ENCODE measurements at regions not wholly inside any gene's neighbourhood (a gene's known extent, or its start where the extent isn't known, plus 50 kb on each side); places are given as distances from the start of the nearest gene placed in this dataset.
A peak's percentile ranks its signal among the peaks of the same experiment; 100 is the strongest.

DNA sequence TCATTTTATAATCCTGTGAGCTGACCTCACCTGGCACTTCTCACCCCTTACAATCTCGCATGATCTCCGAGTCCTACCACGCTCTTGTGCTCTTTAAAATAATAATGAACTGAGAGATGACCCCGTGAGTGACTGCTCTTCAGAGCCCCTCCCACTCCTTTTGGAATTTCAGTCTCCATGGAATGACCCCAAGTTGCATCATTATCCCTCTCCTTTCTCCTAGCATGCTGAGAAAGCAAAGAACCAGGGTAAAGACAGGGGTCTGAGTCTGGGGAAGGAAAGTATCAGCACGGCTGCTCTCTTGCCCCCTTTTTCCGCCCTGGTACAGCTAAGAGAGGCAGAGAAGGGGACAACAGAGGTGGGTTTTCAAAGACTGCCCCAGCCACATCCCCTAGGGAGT is 178.3 kb upstream of the PLEKHA5 start:
- no peaks in the 10 kb centered on the region for H3K4me1 ChIP-seq
- no peaks in the 10 kb centered on the region for H3K27me3 ChIP-seq
- no peak overlapping the region for H3K4me3 ChIP-seq
- DNase-seq (no peak), ATAC-seq (no peak)
- H3K27ac ChIP-seq = no peak overlapping the region
- intact Hi-C loops (cut with DNase I) = no loop called here
- no peaks in the 10 kb centered on the region for H3K9me3 ChIP-seq
- H3K36me3 ChIP-seq = no peaks in the 10 kb centered on the region
- TF ChIP-seq, protein P1, sequence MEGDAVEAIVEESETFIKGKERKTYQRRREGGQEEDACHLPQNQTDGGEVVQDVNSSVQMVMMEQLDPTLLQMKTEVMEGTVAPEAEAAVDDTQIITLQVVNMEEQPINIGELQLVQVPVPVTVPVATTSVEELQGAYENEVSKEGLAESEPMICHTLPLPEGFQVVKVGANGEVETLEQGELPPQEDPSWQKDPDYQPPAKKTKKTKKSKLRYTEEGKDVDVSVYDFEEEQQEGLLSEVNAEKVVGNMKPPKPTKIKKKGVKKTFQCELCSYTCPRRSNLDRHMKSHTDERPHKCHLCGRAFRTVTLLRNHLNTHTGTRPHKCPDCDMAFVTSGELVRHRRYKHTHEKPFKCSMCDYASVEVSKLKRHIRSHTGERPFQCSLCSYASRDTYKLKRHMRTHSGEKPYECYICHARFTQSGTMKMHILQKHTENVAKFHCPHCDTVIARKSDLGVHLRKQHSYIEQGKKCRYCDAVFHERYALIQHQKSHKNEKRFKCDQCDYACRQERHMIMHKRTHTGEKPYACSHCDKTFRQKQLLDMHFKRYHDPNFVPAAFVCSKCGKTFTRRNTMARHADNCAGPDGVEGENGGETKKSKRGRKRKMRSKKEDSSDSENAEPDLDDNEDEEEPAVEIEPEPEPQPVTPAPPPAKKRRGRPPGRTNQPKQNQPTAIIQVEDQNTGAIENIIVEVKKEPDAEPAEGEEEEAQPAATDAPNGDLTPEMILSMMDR (IDR thresholded peaks at IDR 0.05) = no peak

DNA sequence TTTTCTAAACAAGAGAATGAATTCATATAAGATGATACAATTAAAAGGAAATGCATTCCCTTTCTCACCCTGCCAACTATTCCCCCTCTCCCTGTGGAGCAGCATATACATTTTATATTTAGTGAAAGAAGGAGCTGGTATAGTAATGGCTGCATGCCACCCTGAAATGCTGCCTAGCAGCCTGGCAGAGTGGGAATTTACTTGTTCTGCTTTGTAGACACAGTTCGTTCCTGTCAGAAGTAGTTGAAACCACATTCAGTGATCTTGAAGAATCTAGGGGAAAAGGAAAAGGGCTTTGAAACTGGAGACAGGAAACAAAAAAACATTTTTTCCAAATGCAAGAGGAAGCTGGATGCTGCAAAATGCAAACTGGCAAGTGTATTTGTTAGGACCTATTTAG is 176.0 kb upstream of the PLEKHA5 start:
- DNase-seq (peak in 1 of 4 donors; percentile 33), ATAC-seq (no peak)
- TF ChIP-seq, protein P1 (IDR thresholded peaks at IDR 0.05) = no peak
- intact Hi-C loops (cut with DNase I) = no loop called here
- Histone ChIP-seq H3K27ac (no peak overlapping the region), H3K27me3 (no peaks in the 10 kb centered on the region), H3K4me1 (no peaks in the 10 kb centered on the region), H3K36me3 (no peaks in the 10 kb centered on the region), H3K4me3 (no peak overlapping the region), H3K9me3 (no peaks in the 10 kb centered on the region)

DNA sequence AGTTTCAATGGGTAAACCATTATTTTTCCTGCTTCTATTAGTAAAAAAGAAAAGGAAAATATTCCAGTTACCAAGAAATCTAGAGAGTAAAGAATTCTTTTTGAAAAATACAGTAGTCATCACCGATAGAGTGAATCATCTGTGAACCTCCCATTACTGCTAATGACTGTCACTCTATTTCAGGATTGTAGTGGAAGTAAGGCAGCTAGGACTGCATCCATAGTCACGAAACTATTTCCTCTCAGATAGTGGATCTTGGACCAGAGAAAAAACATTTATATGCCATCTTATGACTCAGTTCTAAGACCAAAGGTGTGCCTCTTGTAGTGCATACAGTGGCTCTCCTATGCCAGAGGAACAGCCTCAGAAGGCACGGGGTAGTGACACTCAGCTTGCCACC is 173.9 kb upstream of the PLEKHA5 start:
- no peak for DNase-seq
- Histone ChIP-seq H3K27ac (no peak overlapping the region), H3K27me3 (no peaks in the 10 kb centered on the region), H3K4me1 (no peaks in the 10 kb centered on the region), H3K4me3 (no peak overlapping the region), H3K36me3 (no peaks in the 10 kb centered on the region), H3K9me3 (no peaks in the 10 kb centered on the region)
- no peak for ATAC-seq
- TF ChIP-seq, protein P1 (IDR thresholded peaks at IDR 0.05) = no peak
- intact Hi-C loops (cut with DNase I) = no loop called here

DNA sequence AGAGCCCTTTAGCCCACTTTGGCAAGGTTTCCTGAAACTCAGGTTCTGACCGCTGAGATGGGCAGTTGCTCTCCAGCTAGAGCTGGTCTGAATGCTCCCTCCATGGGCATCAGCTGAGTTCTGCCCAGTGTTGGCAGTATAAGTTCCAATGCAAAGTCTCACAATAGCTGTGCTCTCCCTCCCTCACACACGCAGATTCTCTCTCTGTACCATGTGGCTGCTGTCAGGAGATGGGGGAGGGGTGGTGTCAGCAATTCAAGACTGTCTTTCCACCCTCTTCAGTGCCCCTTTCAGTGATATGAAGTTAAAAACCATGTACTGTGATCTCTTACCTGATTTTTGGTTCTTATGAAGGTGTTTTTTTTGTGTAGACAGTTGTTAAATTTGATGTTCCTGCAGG is 164.3 kb upstream of the PLEKHA5 start:
- Histone ChIP-seq H3K36me3 (no peaks in the 10 kb centered on the region), H3K27me3 (no peaks in the 10 kb centered on the region), H3K9me3 (no peaks in the 10 kb centered on the region), H3K4me3 (no peak overlapping the region), H3K27ac (no peak overlapping the region), H3K4me1 (no peaks in the 10 kb centered on the region)
- TF ChIP-seq, protein P1 (IDR thresholded peaks at IDR 0.05) = no peak
- intact Hi-C loops (cut with DNase I) = no loop called here
- ATAC-seq (peak; percentile 19), DNase-seq (no peak)

DNA sequence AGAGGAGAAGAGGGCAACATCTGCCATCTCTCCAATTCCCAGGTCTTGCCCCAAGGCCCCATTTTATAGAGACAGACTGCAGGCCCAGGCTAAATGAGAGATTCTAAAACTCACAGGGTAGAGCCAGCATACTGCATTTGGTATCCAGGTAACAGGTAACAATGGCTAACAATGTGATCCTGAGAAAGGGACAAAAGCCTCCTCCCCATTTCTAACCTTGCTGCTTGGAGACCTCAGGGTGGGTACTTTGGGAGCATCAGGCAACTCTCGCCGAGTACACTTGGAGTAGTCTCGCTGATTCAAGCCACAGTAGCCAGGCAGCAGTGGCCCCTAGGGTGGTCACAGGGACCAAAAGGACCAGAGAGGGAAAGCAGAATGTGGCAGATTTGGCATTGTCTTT is 162.6 kb upstream of the PLEKHA5 start:
- H3K27ac ChIP-seq = no peak overlapping the region
- TF ChIP-seq, protein P1 (IDR thresholded peaks at IDR 0.05) = no peak

More for the DNA sequence above, 162.6 kb upstream of the PLEKHA5 start:
- H3K36me3 ChIP-seq = no peaks in the 10 kb centered on the region
- no peaks in the 10 kb centered on the region for H3K4me1 ChIP-seq
- DNase-seq (no peak), ATAC-seq (no peak)
- intact Hi-C loops (cut with DNase I) = no loop called here
- H3K27me3 ChIP-seq = no peaks in the 10 kb centered on the region
- H3K9me3 ChIP-seq = no peaks in the 10 kb centered on the region
- no peak overlapping the region for H3K4me3 ChIP-seq
